GM23338 (cell line): ENCODE measurements at regions not wholly inside any gene's neighbourhood (a gene's known extent, or its start where the extent isn't known, plus 50 kb on each side); places are given as distances from the start of the nearest gene placed in this dataset.
A peak's percentile ranks its signal among the peaks of the same experiment; 100 is the strongest.

ENCODE experiments used
- ATAC-seq: fragments of 200-7000 bp; cut with Tn5 transposase; 3 replicates; pipeline ENCODE4 v1.9.1; 2020
- DNase-seq: peaks from one replicate; pipeline ENCODE4 v3.0.0-alpha.2; 2015; ENCODE audit warnings: low spot score
- H2AFZ ChIP-seq: fragments of 200-600 bp; sonication (generic); 2 replicates; pipeline ENCODE4 v1.8.0; 2016; ENCODE audit warnings: antibody characterized with exemption, mild to moderate bottlenecking, moderate library complexity
- H3F3A ChIP-seq: fragments of 200-600 bp; sonication (generic); replicated peaks from 2 replicates; pipeline ENCODE4 v1.8.0; 2017; ENCODE audit warnings: antibody characterized with exemption, mixed run types, low read depth
- H3K27ac ChIP-seq: fragments of 200-600 bp; sonication (generic); 2 replicates; pipeline ENCODE4 v1.6.1; 2016; ENCODE audit warnings: low read depth
- H3K27me3 ChIP-seq: fragments of 200-600 bp; sonication (generic); 2 replicates; pipeline ENCODE4 v1.8.0; 2016; ENCODE audit warnings: mild to moderate bottlenecking, mixed run types, moderate library complexity; ENCODE audit not compliant: insufficient read depth
- H3K36me3 ChIP-seq: fragments of 200-600 bp; sonication (generic); 2 replicates; pipeline ENCODE4 v1.8.0; 2016; ENCODE audit warnings: mild to moderate bottlenecking; ENCODE audit not compliant: insufficient read depth
- H3K4me1 ChIP-seq: fragments of 200-600 bp; sonication (generic); 2 replicates; pipeline ENCODE4 v1.8.0; 2016; ENCODE audit warnings: mild to moderate bottlenecking, moderate library complexity; ENCODE audit not compliant: insufficient read depth
- H3K4me2 ChIP-seq: fragments of 200-600 bp; sonication (generic); 2 replicates; pipeline ENCODE4 v1.7.1; 2017; ENCODE audit warnings: mixed run types
- H3K4me3 ChIP-seq: fragments of 200-600 bp; sonication (generic); 2 replicates; pipeline ENCODE4 v1.6.1; 2016; ENCODE audit warnings: mixed run types
- H3K79me2 ChIP-seq: fragments of 200-600 bp; sonication (generic); replicated peaks from 2 replicates; pipeline ENCODE4 v1.8.0; 2017; ENCODE audit warnings: mild to moderate bottlenecking; ENCODE audit not compliant: insufficient read depth
- H3K9me2 ChIP-seq: fragments of 200-600 bp; sonication (generic); 2 replicates; pipeline ENCODE4 v1.8.0; 2017; ENCODE audit not compliant: insufficient read depth
- H4K20me1 ChIP-seq: fragments of 200-600 bp; sonication (generic); replicated peaks from 2 replicates; pipeline ENCODE4 v1.8.0; 2017; ENCODE audit warnings: mild to moderate bottlenecking; ENCODE audit not compliant: insufficient read depth
- H3K27ac Mint-ChIP-seq: 2 replicates; pipeline ENCODE4 v1.8.0; 2020; ENCODE audit warnings: inconsistent platforms, mild to moderate bottlenecking, moderate library complexity, mixed read lengths
- H3K27me3 Mint-ChIP-seq: 3 replicates; pipeline ENCODE4 v1.8.0; 2022; ENCODE audit warnings: low read depth, mild to moderate bottlenecking, moderate library complexity, mixed read lengths, inconsistent platforms; ENCODE audit not compliant: insufficient read depth, poor library complexity
- H3K36me3 Mint-ChIP-seq: 3 replicates; pipeline ENCODE4 v1.8.0; 2021; ENCODE audit warnings: low read depth, mild to moderate bottlenecking, inconsistent platforms, moderate library complexity, mixed read lengths
- H3K4me1 Mint-ChIP-seq: 3 replicates; pipeline ENCODE4 v1.8.0; 2020; ENCODE audit warnings: mild to moderate bottlenecking, inconsistent platforms, mixed read lengths
- H3K4me3 Mint-ChIP-seq: 3 replicates; pipeline ENCODE4 v1.8.0; 2021; ENCODE audit warnings: moderate library complexity, mild to moderate bottlenecking, inconsistent platforms, mixed read lengths
- H3K9me3 Mint-ChIP-seq: 3 replicates; pipeline ENCODE4 v1.8.0; 2020; ENCODE audit warnings: moderate library complexity, mild to moderate bottlenecking, inconsistent platforms, mixed read lengths
- CREB1 ChIP-seq: fragments of 250-450 bp; sonication (Bioruptor Pico); IDR thresholded peaks from 2 replicates; pipeline ENCODE4 v1.5.0; 2020; ENCODE audit warnings: low read depth, mild to moderate bottlenecking, moderate library complexity
- CTCF ChIP-seq, 2 experiments: fragments of 200-600 bp in 1 of 2; sonication (generic) in 1 of 2; conservative IDR thresholded peaks; 2 replicates each; pipeline versions ENCODE4 v1.5.1 to v1.6.1; 2016 to 2017; ENCODE audit warnings: antibody characterized with exemption in 2 of 2, low read depth in 2 of 2, mild to moderate bottlenecking in 2 of 2, moderate library complexity in 1 of 2
- ETS1 ChIP-seq: IDR thresholded peaks from 2 replicates; pipeline ENCODE4 v1.6.1; 2016; ENCODE audit warnings: antibody characterized with exemption
- EZH2 ChIP-seq: fragments of 200-600 bp; sonication (generic); IDR thresholded peaks from one replicate; pipeline ENCODE4 v1.8.0; 2017; ENCODE audit warnings: antibody characterized with exemption, mild to moderate bottlenecking, low read depth; ENCODE audit not compliant: unreplicated experiment
- EZH2phosphoT487 ChIP-seq: fragments of 200-600 bp; sonication (generic); IDR thresholded peaks from one replicate; pipeline ENCODE4 v1.8.1; 2018; ENCODE audit warnings: antibody characterized with exemption; ENCODE audit not compliant: unreplicated experiment
- JUNB ChIP-seq: IDR thresholded peaks from one replicate; pipeline ENCODE4 v1.6.1; 2016; ENCODE audit warnings: antibody characterized with exemption; ENCODE audit not compliant: unreplicated experiment
- NANOG ChIP-seq: IDR thresholded peaks from 2 replicates; pipeline ENCODE4 v1.6.1; 2016; ENCODE audit warnings: antibody characterized with exemption, borderline replicate concordance
- POLR2AphosphoS5 ChIP-seq: IDR thresholded peaks from 2 replicates; pipeline ENCODE4 v1.6.1; 2016; ENCODE audit warnings: antibody characterized with exemption, low read depth
- REST ChIP-seq: IDR thresholded peaks from one replicate; pipeline ENCODE4 v1.6.1; 2018; ENCODE audit warnings: antibody characterized with exemption; ENCODE audit not compliant: unreplicated experiment
- STAT1 ChIP-seq: IDR thresholded peaks from one replicate; pipeline ENCODE4 v1.6.1; 2016; ENCODE audit warnings: antibody characterized with exemption; ENCODE audit not compliant: unreplicated experiment
- ZNF114 ChIP-seq: fragments of 250-450 bp; sonication (Bioruptor Pico); IDR thresholded peaks from 2 replicates; pipeline ENCODE4 v1.5.0; 2020; ENCODE audit warnings: mild to moderate bottlenecking, moderate library complexity
- ZNF462 ChIP-seq: fragments of 250-450 bp; sonication (Bioruptor Pico); IDR thresholded peaks from 2 replicates; pipeline ENCODE4 v1.5.0; 2020; ENCODE audit warnings: mild to moderate bottlenecking, moderate library complexity

- no peak for TF ChIP-seq CREB1 (CRISPR knock-in tag)
- TF ChIP-seq CTCF (conservative IDR thresholded peaks at IDR 0.05; ENCODE audit: low read depth in 2 of 2), result no peak
Measured at GRCh38 chrX:15911734-15912550, 57.3 kb upstream of the AP1S2 start (continued).

GRCh38 chrX:15909605-15910004, 55.0 kb upstream of the AP1S2 start:
- Histone ChIP-seq H3K4me2 (peak overlapping the region; percentile 40; the same call in 1 of the 2 replicates), H3K27ac (peak overlapping the region; percentile 95), H3F3A (peaks cover 3% of the 10 kb centered on the region), H2AFZ (no peak overlapping the region), H4K20me1 (no peaks in the 10 kb centered on the region), H3K4me1 (peaks cover 11% of the 10 kb centered on the region; the same call in 1 of the 2 replicates), H3K36me3 (no peaks in the 10 kb centered on the region), H3K27me3 (no peaks in the 10 kb centered on the region), H3K9me2 (no peaks in the 10 kb centered on the region), H3K4me3 (no peak overlapping the region), H3K79me2 (no peaks in the 10 kb centered on the region)
- Mint-ChIP-seq H3K4me1 (peaks cover 16% of the 10 kb centered on the region), H3K9me3 (peaks cover 4% of the 10 kb centered on the region), H3K36me3 (peaks cover 11% of the 10 kb centered on the region; the same call in 1 of the 3 replicates), H3K4me3 (peak overlapping the region; percentile 26; the same call in 1 of the 3 replicates), H3K27ac (peak overlapping the region; percentile 99), H3K27me3 (peaks cover 3% of the 10 kb centered on the region)
- peak; percentile 94 for ATAC-seq
- peak; percentile 76 for DNase-seq
- TF ChIP-seq STAT1 (no peak), ZNF114 (no peak), ZNF462 (CRISPR knock-in tag) (no peak), NANOG (no peak), EZH2phosphoT487 (no peak), ETS1 (no peak), JUNB (no peak), EZH2 (no peak), POLR2AphosphoS5 (no peak), REST (no peak), CREB1 (CRISPR knock-in tag) (no peak)
